Uterus (tissue), 2 donors: ENCODE measurements at regions not wholly inside any gene's neighbourhood (a gene's known extent, or its start where the extent isn't known, plus 50 kb on each side); places are given as distances from the start of the nearest gene placed in this dataset.

ENCODE experiments used
- CTCF ChIP-seq, 4 experiments: fragments of 200-600 bp in 2 of 4; fragments of 450-650 bp in 2 of 4; sonication (generic) in 2 of 4; IDR thresholded peaks; one replicate each; pipeline ENCODE4 v1.5.1; 2016 to 2019; ENCODE audit warnings: antibody characterized with exemption in 4 of 4, mild to moderate bottlenecking in 2 of 4, moderate library complexity in 1 of 4
- POLR2A ChIP-seq, 2 donors: fragments of 450-650 bp; IDR thresholded peaks; one replicate each; pipeline ENCODE4 v1.6.1; 2016; ENCODE audit warnings: antibody characterized with exemption in 2 of 2, mild to moderate bottlenecking in 1 of 2, moderate library complexity in 1 of 2

DNA sequence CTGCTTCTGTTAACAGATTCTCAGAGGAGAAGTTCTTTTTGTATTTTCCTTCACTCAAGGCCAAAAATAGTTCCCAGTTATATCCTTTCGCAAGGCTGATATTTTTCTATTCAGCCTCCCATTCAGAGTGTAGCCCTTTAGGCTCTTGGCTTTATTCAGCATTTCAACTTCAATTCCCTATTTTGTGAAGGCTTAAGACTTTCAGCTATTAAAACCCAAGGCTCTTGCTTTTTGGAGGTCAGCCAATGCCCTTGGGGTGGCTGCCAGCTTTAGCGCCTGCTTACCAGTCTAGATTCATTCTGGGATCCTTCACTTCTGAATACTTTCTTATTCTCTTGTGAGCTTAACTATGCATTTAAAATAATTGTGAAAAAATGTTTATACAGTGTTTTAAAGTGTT is 57.3 kb upstream of the ADGRA3 start:
- TF ChIP-seq POLR2A (IDR thresholded peaks at IDR 0.05) (no peak), CTCF (IDR thresholded peaks at IDR 0.05) (no peak)
